HEK293 (cell line): ENCODE measurements at regions not wholly inside any gene's neighbourhood (a gene's known extent, or its start where the extent isn't known, plus 50 kb on each side); places are given as distances from the start of the nearest gene placed in this dataset.

Experiments
- CTCF ChIA-PET: fragments of 350-600 bp; formaldehyde crosslinking; extraction: SDS; loops from one replicate; lab custom pipeline; 2021; ENCODE audit warnings: antibody characterized with exemption; lab: Yijun Ruan, JAX
- POLR2A ChIA-PET: fragments of 300-600 bp; formaldehyde crosslinking; extraction: SDS; loops from one replicate; lab custom pipeline; 2020; ENCODE audit warnings: antibody characterized with exemption, inconsistent platforms; lab: Yijun Ruan, JAX
- H3K27ac ChIP-seq: fragments of 200-500 bp; sonication (Bioruptor generic); 2 replicates; pipeline ENCODE4 v1.5.1; 2014; ENCODE audit warnings: low read depth, low read length, control low read depth, inconsistent platforms; ENCODE audit errors: extremely low read depth
- H3K36me3 ChIP-seq, 2 experiments: fragments of 200-500 bp in 1 of 2; sonication (Bioruptor generic) in 1 of 2; 1 replicate in 1 of 2; 2 replicates in 1 of 2; pipeline ENCODE4 v1.5.1; 2014 to 2017; ENCODE audit warnings: inconsistent platforms in 2 of 2, low read length in 2 of 2; ENCODE audit not compliant: control insufficient read depth in 2 of 2, insufficient read depth in 1 of 2
- H3K4me1 ChIP-seq: fragments of 200-500 bp; sonication (Bioruptor generic); 2 replicates; pipeline ENCODE4 v1.5.1; 2014; ENCODE audit warnings: mild to moderate bottlenecking, low read length, inconsistent platforms; ENCODE audit not compliant: control insufficient read depth, insufficient read depth
- H3K4me3 ChIP-seq: 2 replicates; pipeline ENCODE4 v1.5.1; 2011; ENCODE audit warnings: low read depth, mild to moderate bottlenecking, control low read depth, low read length, moderate library complexity
- H3K9me3 ChIP-seq: fragments of 200-500 bp; sonication (Bioruptor generic); 2 replicates; pipeline ENCODE4 v1.5.1; 2014; ENCODE audit warnings: low read depth, low read length, inconsistent platforms; ENCODE audit not compliant: control insufficient read depth, insufficient read depth
- KLF1 ChIP-seq: fragments of 450-650 bp; formaldehyde crosslinking; IDR thresholded peaks from 2 replicates; pipeline ENCODE4 v1.5.1; 2016; ENCODE audit warnings: missing biosample characterization, missing genetic modification characterization
- KLF7 ChIP-seq: fragments of 450-650 bp; formaldehyde crosslinking; IDR thresholded peaks from 2 replicates; pipeline ENCODE4 v1.5.1; 2016; ENCODE audit warnings: missing biosample characterization, missing genetic modification characterization, borderline replicate concordance
- KLF8 ChIP-seq: fragments of 450-650 bp; formaldehyde crosslinking; IDR thresholded peaks from 2 replicates; pipeline ENCODE4 v1.5.1; 2016; ENCODE audit warnings: missing biosample characterization, missing genetic modification characterization
- KLF9 ChIP-seq: fragments of 450-650 bp; formaldehyde crosslinking; IDR thresholded peaks from 2 replicates; pipeline ENCODE4 v1.5.1; 2016; ENCODE audit warnings: missing biosample characterization, missing genetic modification characterization, low read depth
- PATZ1 ChIP-seq: fragments of 450-650 bp; formaldehyde crosslinking; IDR thresholded peaks from 2 replicates; pipeline ENCODE4 v1.5.1; 2016; ENCODE audit warnings: missing biosample characterization, missing genetic modification characterization
- SP7 ChIP-seq: fragments of 450-650 bp; formaldehyde crosslinking; IDR thresholded peaks from 2 replicates; pipeline ENCODE4 v1.5.1; 2016; ENCODE audit warnings: missing biosample characterization, missing genetic modification characterization
- ZBTB8A ChIP-seq: fragments of 450-650 bp; formaldehyde crosslinking; IDR thresholded peaks from 2 replicates; pipeline ENCODE4 v1.5.1; 2016; ENCODE audit warnings: missing biosample characterization, missing genetic modification characterization
- ZFP37 ChIP-seq: fragments of 450-650 bp; formaldehyde crosslinking; IDR thresholded peaks from 2 replicates; pipeline ENCODE4 v1.5.1; 2016; ENCODE audit warnings: missing biosample characterization, missing genetic modification characterization
- ZNF121 ChIP-seq: fragments of 450-650 bp; formaldehyde crosslinking; IDR thresholded peaks from 2 replicates; pipeline ENCODE4 v1.5.1; 2016; ENCODE audit warnings: missing biosample characterization, missing genetic modification characterization
- ZNF132 ChIP-seq: fragments of 450-650 bp; formaldehyde crosslinking; IDR thresholded peaks from 2 replicates; pipeline ENCODE4 v1.5.1; 2017; ENCODE audit warnings: missing biosample characterization, missing genetic modification characterization, borderline replicate concordance
- ZNF221 ChIP-seq: fragments of 450-650 bp; formaldehyde crosslinking; IDR thresholded peaks from 2 replicates; pipeline ENCODE4 v1.5.1; 2017; ENCODE audit warnings: missing biosample characterization, missing genetic modification characterization, borderline replicate concordance
- ZNF302 ChIP-seq: fragments of 450-650 bp; formaldehyde crosslinking; IDR thresholded peaks from 2 replicates; pipeline ENCODE4 v1.5.1; 2016; ENCODE audit warnings: missing biosample characterization, missing genetic modification characterization, low read depth
- ZNF354C ChIP-seq: fragments of 450-650 bp; formaldehyde crosslinking; IDR thresholded peaks from 2 replicates; pipeline ENCODE4 v1.5.1; 2016; ENCODE audit warnings: missing biosample characterization, missing genetic modification characterization, low read depth, borderline replicate concordance
- ZNF366 ChIP-seq: fragments of 450-650 bp; formaldehyde crosslinking; conservative IDR thresholded peaks from 2 replicates; pipeline ENCODE4 v1.5.1; 2016; ENCODE audit warnings: missing biosample characterization, missing genetic modification characterization
- ZNF404 ChIP-seq: fragments of 450-650 bp; formaldehyde crosslinking; IDR thresholded peaks from 2 replicates; pipeline ENCODE4 v1.5.1; 2017; ENCODE audit warnings: missing biosample characterization, missing genetic modification characterization
- ZNF423 ChIP-seq: fragments of 450-650 bp; formaldehyde crosslinking; IDR thresholded peaks from 2 replicates; pipeline ENCODE4 v1.5.1; 2016; ENCODE audit warnings: missing biosample characterization, missing genetic modification characterization
- ZNF501 ChIP-seq: fragments of 450-650 bp; formaldehyde crosslinking; IDR thresholded peaks from 2 replicates; pipeline ENCODE4 v1.5.1; 2016; ENCODE audit warnings: missing biosample characterization, missing genetic modification characterization
- ZNF529 ChIP-seq: fragments of 450-650 bp; formaldehyde crosslinking; IDR thresholded peaks from 2 replicates; pipeline ENCODE4 v1.5.1; 2017; ENCODE audit warnings: missing genetic modification characterization, missing biosample characterization; ENCODE audit not compliant: insufficient replicate concordance
- ZNF549 ChIP-seq: fragments of 450-650 bp; IDR thresholded peaks from 2 replicates; pipeline ENCODE4 v1.5.1; 2018; ENCODE audit warnings: missing biosample characterization, missing genetic modification characterization, mild to moderate bottlenecking, inconsistent platforms, moderate library complexity
- ZNF561 ChIP-seq: fragments of 450-650 bp; IDR thresholded peaks from 2 replicates; pipeline ENCODE4 v1.5.1; 2018; ENCODE audit warnings: missing biosample characterization, missing genetic modification characterization, borderline replicate concordance
- ZNF571 ChIP-seq: fragments of 450-650 bp; formaldehyde crosslinking; IDR thresholded peaks from 2 replicates; pipeline ENCODE4 v1.5.0; 2017; ENCODE audit warnings: missing biosample characterization, missing genetic modification characterization
- ZNF629 ChIP-seq: fragments of 450-650 bp; formaldehyde crosslinking; IDR thresholded peaks from 2 replicates; pipeline ENCODE4 v1.5.1; 2017; ENCODE audit warnings: missing biosample characterization, missing genetic modification characterization
- ZNF658 ChIP-seq: fragments of 450-650 bp; formaldehyde crosslinking; IDR thresholded peaks from 2 replicates; pipeline ENCODE4; 2016; ENCODE audit warnings: missing biosample characterization, missing genetic modification characterization
- ZNF701 ChIP-seq: fragments of 450-650 bp; formaldehyde crosslinking; IDR thresholded peaks from 2 replicates; pipeline ENCODE4 v1.5.1; 2016; ENCODE audit warnings: missing biosample characterization, missing genetic modification characterization
- ZNF76 ChIP-seq: fragments of 450-650 bp; formaldehyde crosslinking; IDR thresholded peaks from 2 replicates; pipeline ENCODE4; 2016; ENCODE audit warnings: low read depth, missing biosample characterization, missing genetic modification characterization, borderline replicate concordance
- ZNF777 ChIP-seq: fragments of 450-650 bp; formaldehyde crosslinking; IDR thresholded peaks from 2 replicates; pipeline ENCODE4 v1.5.1; 2017; ENCODE audit warnings: missing biosample characterization, missing genetic modification characterization, borderline replicate concordance
- ZNF837 ChIP-seq: fragments of 450-650 bp; formaldehyde crosslinking; IDR thresholded peaks from 2 replicates; pipeline ENCODE4 v1.5.1; 2016; ENCODE audit warnings: missing biosample characterization, missing genetic modification characterization
- ZNF843 ChIP-seq: fragments of 450-650 bp; formaldehyde crosslinking; IDR thresholded peaks from 2 replicates; pipeline ENCODE4 v1.5.1; 2016; ENCODE audit warnings: missing biosample characterization, missing genetic modification characterization
- TF ChIP-seq, protein P1 (sequence below): fragments of 450-650 bp; formaldehyde crosslinking; conservative IDR thresholded peaks from 2 replicates; pipeline ENCODE4 v1.5.1; 2016; ENCODE audit warnings: low read depth, missing biosample characterization, missing genetic modification characterization

DNA sequence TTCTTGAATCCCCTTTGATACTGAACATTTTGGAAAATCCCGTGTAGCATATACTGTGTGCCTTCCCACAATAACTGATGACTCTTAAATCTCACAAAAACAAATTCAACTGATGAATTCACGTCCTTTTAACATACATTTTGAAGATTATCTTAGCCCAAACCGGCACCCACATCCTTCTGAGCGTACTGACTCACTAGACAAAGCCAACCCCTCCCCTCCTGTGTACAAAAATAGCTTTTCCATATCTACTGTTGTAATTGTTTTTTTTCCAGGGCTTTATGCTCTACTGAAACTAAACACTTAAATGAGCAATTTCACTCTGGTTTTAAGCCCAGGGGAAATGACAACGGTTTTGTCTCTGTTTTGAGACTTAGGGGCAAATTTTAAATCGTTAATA, 109.4 kb upstream of the ATF7IP start:
- Histone ChIP-seq H3K4me1 (peaks cover 9% of the 10 kb centered on the region), H3K9me3 (no peaks in the 10 kb centered on the region), H3K27ac (no peak overlapping the region), H3K4me3 (no peak overlapping the region), H3K36me3 (no peaks in the 10 kb centered on the region)
- POLR2A ChIA-PET: no interaction called here
- TF ChIP-seq ZNF423 (tag by site-specific recombination): no peak
- no peak for TF ChIP-seq ZNF561 (tag by site-specific recombination)
- no peak for TF ChIP-seq ZNF629 (tag by site-specific recombination)
- no peak for TF ChIP-seq KLF1
- TF ChIP-seq ZNF777 (tag by site-specific recombination): no peak
- TF ChIP-seq ZNF658 (tag by site-specific recombination): no peak
- TF ChIP-seq SP7 (tag by site-specific recombination): no peak
- TF ChIP-seq ZNF529: no peak
- no peak for TF ChIP-seq ZNF701 (tag by site-specific recombination)
- TF ChIP-seq ZNF302: no peak
- TF ChIP-seq ZNF571: no peak
- no peak for TF ChIP-seq ZNF121 (tag by site-specific recombination)
- no peak for TF ChIP-seq ZNF354C (tag by site-specific recombination)
- no peak for TF ChIP-seq ZNF837 (tag by site-specific recombination)
- CTCF ChIA-PET: interaction anchor here (0.9 to 2.2 kb wide), 5 partner anchors 18 to 219 kb away, joined by 3 to 9 read pairs (median 4); no protein-coding TSS in a partner anchor

GRCh38 chr12:14256555-14257169, 108.8 kb upstream of the ATF7IP start:
- H3K9me3 ChIP-seq: no peaks in the 10 kb centered on the region
- H3K4me1 ChIP-seq: peaks cover 9% of the 10 kb centered on the region
- no peak overlapping the region for H3K4me3 ChIP-seq
- no peaks in the 10 kb centered on the region for H3K36me3 ChIP-seq
- H3K27ac ChIP-seq: peak overlapping the region; percentile 48; the same call in 1 of the 2 replicates
- ChIA-PET CTCF (interaction anchor here (0.9 to 2.2 kb wide), 3 partner anchors 19 to 218 kb away, joined by 3 to 9 read pairs (median 5); no protein-coding TSS in a partner anchor), POLR2A (no interaction called here)
- peak; percentile 26; the same call in 1 of the 2 replicates for TF ChIP-seq KLF1
- no peak for TF ChIP-seq ZFP37 (tag by site-specific recombination)
- TF ChIP-seq KLF9 (tag by site-specific recombination): peak; percentile 37; the same call in 1 of the 2 replicates
- TF ChIP-seq ZNF629 (tag by site-specific recombination): no peak
- no peak for TF ChIP-seq ZNF76 (tag by site-specific recombination)
- no peak for TF ChIP-seq PATZ1
- TF ChIP-seq ZNF132 (tag by site-specific recombination): no peak
- no peak for TF ChIP-seq ZNF354C (tag by site-specific recombination)
- no peak for TF ChIP-seq ZNF777 (tag by site-specific recombination)
- TF ChIP-seq ZNF843 (tag by site-specific recombination): no peak
- no peak for TF ChIP-seq ZNF549 (tag by site-specific recombination)
- no peak for TF ChIP-seq ZNF404
- TF ChIP-seq KLF8 (tag by site-specific recombination): 0 out of 2 replicates have a peak, but pooled peaks have one; percentile 34
- TF ChIP-seq ZBTB8A (tag by site-specific recombination): peak; percentile 91
- TF ChIP-seq ZNF221 (tag by site-specific recombination): no peak
- TF ChIP-seq, protein P1, sequence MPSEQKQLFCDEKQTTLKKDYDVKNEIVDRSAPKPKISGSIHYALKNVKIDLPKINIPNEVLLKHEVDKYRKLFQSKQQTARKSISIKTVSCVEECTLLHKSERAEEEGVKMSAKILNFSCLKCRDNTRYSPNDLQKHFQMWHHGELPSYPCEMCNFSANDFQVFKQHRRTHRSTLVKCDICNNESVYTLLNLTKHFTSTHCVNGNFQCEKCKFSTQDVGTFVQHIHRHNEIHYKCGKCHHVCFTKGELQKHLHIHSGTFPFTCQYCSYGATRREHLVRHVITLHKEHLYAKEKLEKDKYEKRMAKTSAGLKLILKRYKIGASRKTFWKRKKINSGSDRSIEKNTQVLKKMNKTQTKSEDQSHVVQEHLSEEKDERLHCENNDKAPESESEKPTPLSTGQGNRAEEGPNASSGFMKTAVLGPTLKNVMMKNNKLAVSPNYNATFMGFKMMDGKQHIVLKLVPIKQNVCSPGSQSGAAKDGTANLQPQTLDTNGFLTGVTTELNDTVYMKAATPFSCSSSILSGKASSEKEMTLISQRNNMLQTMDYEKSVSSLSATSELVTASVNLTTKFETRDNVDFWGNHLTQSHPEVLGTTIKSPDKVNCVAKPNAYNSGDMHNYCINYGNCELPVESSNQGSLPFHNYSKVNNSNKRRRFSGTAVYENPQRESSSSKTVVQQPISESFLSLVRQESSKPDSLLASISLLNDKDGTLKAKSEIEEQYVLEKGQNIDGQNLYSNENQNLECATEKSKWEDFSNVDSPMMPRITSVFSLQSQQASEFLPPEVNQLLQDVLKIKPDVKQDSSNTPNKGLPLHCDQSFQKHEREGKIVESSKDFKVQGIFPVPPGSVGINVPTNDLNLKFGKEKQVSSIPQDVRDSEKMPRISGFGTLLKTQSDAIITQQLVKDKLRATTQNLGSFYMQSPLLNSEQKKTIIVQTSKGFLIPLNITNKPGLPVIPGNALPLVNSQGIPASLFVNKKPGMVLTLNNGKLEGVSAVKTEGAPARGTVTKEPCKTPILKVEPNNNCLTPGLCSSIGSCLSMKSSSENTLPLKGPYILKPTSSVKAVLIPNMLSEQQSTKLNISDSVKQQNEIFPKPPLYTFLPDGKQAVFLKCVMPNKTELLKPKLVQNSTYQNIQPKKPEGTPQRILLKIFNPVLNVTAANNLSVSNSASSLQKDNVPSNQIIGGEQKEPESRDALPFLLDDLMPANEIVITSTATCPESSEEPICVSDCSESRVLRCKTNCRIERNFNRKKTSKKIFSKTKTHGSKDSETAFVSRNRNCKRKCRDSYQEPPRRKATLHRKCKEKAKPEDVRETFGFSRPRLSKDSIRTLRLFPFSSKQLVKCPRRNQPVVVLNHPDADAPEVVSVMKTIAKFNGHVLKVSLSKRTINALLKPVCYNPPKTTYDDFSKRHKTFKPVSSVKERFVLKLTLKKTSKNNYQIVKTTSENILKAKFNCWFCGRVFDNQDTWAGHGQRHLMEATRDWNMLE (tag by site-specific recombination): no peak
- TF ChIP-seq ZNF366: peak; percentile 43; the same call in 1 of the 2 replicates
- TF ChIP-seq ZNF501: no peak
- peak; percentile 65; the same call in 1 of the 2 replicates for TF ChIP-seq KLF7 (tag by site-specific recombination)
